OCI-LY1 (cell line): ENCODE measurements at regions not wholly inside any gene's neighbourhood (a gene's known extent, or its start where the extent isn't known, plus 50 kb on each side); places are given as distances from the start of the nearest gene placed in this dataset.

Source experiments
- H2AFZ ChIP-seq: fragments of 200-600 bp; sonication (generic), shearing (Covaris generic); 2 replicates; pipeline ENCODE4 v1.6.0; 2014; ENCODE audit warnings: antibody characterized with exemption, mild to moderate bottlenecking, low read length
- H3F3A ChIP-seq: fragments of 200-600 bp; sonication (generic), shearing (Covaris generic); 2 replicates; pipeline ENCODE4 v1.6.0; 2014; ENCODE audit warnings: mild to moderate bottlenecking, antibody characterized with exemption, low read length, moderate library complexity; ENCODE audit not compliant: insufficient read depth
- H3K27ac ChIP-seq: fragments of 200-600 bp; sonication (generic); 2 replicates; pipeline ENCODE4 v1.5.1; 2014; ENCODE audit warnings: low read length, mixed run types, mild to moderate bottlenecking, low read depth; ENCODE audit not compliant: poor library complexity, severe bottlenecking
- H3K27me3 ChIP-seq: fragments of 200-600 bp; sonication (generic); 2 replicates; pipeline ENCODE4 v1.6.0; 2014; ENCODE audit warnings: antibody characterized with exemption, mild to moderate bottlenecking, low read length, moderate library complexity; ENCODE audit not compliant: insufficient read depth
- H3K36me3 ChIP-seq: fragments of 200-600 bp; sonication (generic); 2 replicates; pipeline ENCODE4 v1.6.1; 2014; ENCODE audit warnings: mild to moderate bottlenecking, antibody characterized with exemption, low read length, moderate library complexity, mixed read lengths; ENCODE audit not compliant: insufficient read depth
- H3K4me1 ChIP-seq: fragments of 200-600 bp; sonication (generic); 2 replicates; pipeline ENCODE4 v1.5.1; 2014; ENCODE audit warnings: mild to moderate bottlenecking, low read length, moderate library complexity; ENCODE audit not compliant: insufficient read depth, severe bottlenecking
- H3K4me2 ChIP-seq: fragments of 200-600 bp; sonication (generic), shearing (Covaris generic); 2 replicates; pipeline ENCODE4 v1.6.1; 2014; ENCODE audit warnings: low read length
- H3K4me3 ChIP-seq: fragments of 200-600 bp; sonication (generic); 2 replicates; pipeline ENCODE4 v1.5.1; 2014; ENCODE audit warnings: low read length, low read depth, mild to moderate bottlenecking, mixed read lengths; ENCODE audit not compliant: poor library complexity, severe bottlenecking
- H3K79me2 ChIP-seq: fragments of 200-600 bp; shearing (Covaris generic); 2 replicates; pipeline ENCODE4 v1.6.1; 2016; ENCODE audit warnings: mixed run types, low read length, mixed read lengths; ENCODE audit not compliant: insufficient read depth
- H3K9ac ChIP-seq: fragments of 200-600 bp; sonication (generic), shearing (Covaris generic); 2 replicates; pipeline ENCODE4 v1.6.1; 2014; ENCODE audit warnings: mild to moderate bottlenecking, low read length, mixed read lengths
- H3K9me2 ChIP-seq: fragments of 200-600 bp; sonication (generic), shearing (Covaris generic); 2 replicates; pipeline ENCODE4 v1.6.1; 2014; ENCODE audit warnings: low read depth, mild to moderate bottlenecking, low read length, mixed read lengths
- H3K9me3 ChIP-seq: fragments of 200-600 bp; shearing (Covaris generic); 2 replicates; pipeline ENCODE4 v1.6.1; 2014; ENCODE audit warnings: low read length, mixed read lengths
- H4K20me1 ChIP-seq: fragments of 200-600 bp; sonication (generic), shearing (Covaris generic); 2 replicates; pipeline ENCODE4 v1.6.0; 2016; ENCODE audit warnings: mild to moderate bottlenecking, low read length; ENCODE audit not compliant: insufficient read depth
- CTCF ChIP-seq: fragments of 200-600 bp; sonication (generic), shearing (Covaris generic); IDR thresholded peaks from 2 replicates; pipeline ENCODE4 v1.5.1; 2017; ENCODE audit warnings: mild to moderate bottlenecking, antibody characterized with exemption, low read length, moderate library complexity, mixed read lengths
- EZH2 ChIP-seq: fragments of 200-600 bp; sonication (generic), shearing (Covaris generic); IDR thresholded peaks from 2 replicates; pipeline ENCODE4 v1.8.0; 2017; ENCODE audit warnings: borderline replicate concordance, mixed run types, mild to moderate bottlenecking, antibody characterized with exemption, low read length, moderate library complexity, mixed read lengths

- no peak overlapping the region for H3K4me3 ChIP-seq
- no peaks in the 10 kb centered on the region for H3K79me2 ChIP-seq
- no peaks in the 10 kb centered on the region for H3K4me1 ChIP-seq
- TF ChIP-seq CTCF (no peak), EZH2 (no peak)
- H3K36me3 ChIP-seq = no peaks in the 10 kb centered on the region
- no peak overlapping the region for H2AFZ ChIP-seq
- no peaks in the 10 kb centered on the region for H3K27me3 ChIP-seq
- H3K9me2 ChIP-seq = no peaks in the 10 kb centered on the region
- H3K27ac ChIP-seq = no peak overlapping the region
- H3K4me2 ChIP-seq = no peak overlapping the region
- H4K20me1 ChIP-seq = no peaks in the 10 kb centered on the region
- no peak overlapping the region for H3K9ac ChIP-seq
- no peaks in the 10 kb centered on the region for H3K9me3 ChIP-seq
- no peaks in the 10 kb centered on the region for H3F3A ChIP-seq
Measured at GRCh38 chr15:35756623-35757022, 210.7 kb upstream of the DPH6 start.

GRCh38 chr15:35757361-35757760 is 211.4 kb upstream of the DPH6 start:
- H3F3A ChIP-seq = no peaks in the 10 kb centered on the region
- no peaks in the 10 kb centered on the region for H4K20me1 ChIP-seq
- no peaks in the 10 kb centered on the region for H3K79me2 ChIP-seq
- H2AFZ ChIP-seq = no peak overlapping the region
- H3K36me3 ChIP-seq = no peaks in the 10 kb centered on the region
- no peaks in the 10 kb centered on the region for H3K27me3 ChIP-seq
- no peak overlapping the region for H3K4me2 ChIP-seq
- H3K27ac ChIP-seq = no peak overlapping the region
- H3K4me1 ChIP-seq = no peaks in the 10 kb centered on the region
- no peak overlapping the region for H3K9ac ChIP-seq
- TF ChIP-seq EZH2 (no peak), CTCF (no peak)
- no peak overlapping the region for H3K4me3 ChIP-seq
- H3K9me2 ChIP-seq = no peaks in the 10 kb centered on the region
- H3K9me3 ChIP-seq = no peaks in the 10 kb centered on the region

GRCh38 chr15:35757765-35758164 is 211.8 kb upstream of the DPH6 start:
- H3K27ac ChIP-seq = no peak overlapping the region
- no peak overlapping the region for H3K4me3 ChIP-seq
- H3K36me3 ChIP-seq = no peaks in the 10 kb centered on the region
- no peak overlapping the region for H3K4me2 ChIP-seq
- H4K20me1 ChIP-seq = no peaks in the 10 kb centered on the region
- no peaks in the 10 kb centered on the region for H3K9me3 ChIP-seq
- no peaks in the 10 kb centered on the region for H3F3A ChIP-seq
- no peak for TF ChIP-seq EZH2
- TF ChIP-seq CTCF = no peak
- no peaks in the 10 kb centered on the region for H3K4me1 ChIP-seq
- no peak overlapping the region for H3K9ac ChIP-seq
- no peaks in the 10 kb centered on the region for H3K27me3 ChIP-seq
- H3K79me2 ChIP-seq = no peaks in the 10 kb centered on the region
- H3K9me2 ChIP-seq = no peaks in the 10 kb centered on the region
- H2AFZ ChIP-seq = no peak overlapping the region
